Natural killer cell (primary cell): ENCODE measurements at regions not wholly inside any gene's neighbourhood (a gene's known extent, or its start where the extent isn't known, plus 50 kb on each side); places are given as distances from the start of the nearest gene placed in this dataset.

ENCODE experiments used
- ATAC-seq, 3 donors: fragments of 150-1000 bp in 2 of 3; fragments of 200-7000 bp in 1 of 3; cut with Tn5 transposase; 1 replicate in 1 of 3; 2 replicates in 2 of 3; pipeline ENCODE4 v1.10.0; 2021; ENCODE audit warnings: mild to moderate bottlenecking in 2 of 3, moderate library complexity in 2 of 3
- DNase-seq, 2 donors: peaks; one replicate each; pipeline versions ENCODE4 v3.0.0 to v3.0.0-alpha.2; 2013 to 2021; ENCODE audit warnings: mixed read lengths in 1 of 2
- H3K27ac ChIP-seq: one replicate; pipeline ENCODE4 v1.5.1; 2013; ENCODE audit warnings: mild to moderate bottlenecking, low read length
- H3K27me3 ChIP-seq: one replicate; pipeline ENCODE4 v1.6.1; 2013; ENCODE audit warnings: low read length; ENCODE audit not compliant: control insufficient read depth, insufficient read depth
- H3K36me3 ChIP-seq: one replicate; pipeline ENCODE4 v1.6.1; 2013; ENCODE audit warnings: low read length; ENCODE audit not compliant: control insufficient read depth, insufficient read depth
- H3K4me1 ChIP-seq: one replicate; pipeline ENCODE4 v1.6.1; 2013; ENCODE audit warnings: low read length; ENCODE audit not compliant: control insufficient read depth, insufficient read depth
- H3K4me3 ChIP-seq: one replicate; pipeline ENCODE4 v1.5.1; 2013; ENCODE audit warnings: low read length
- H3K9me3 ChIP-seq: one replicate; pipeline ENCODE4 v1.6.1; 2013; ENCODE audit warnings: low read length; ENCODE audit not compliant: control insufficient read depth, insufficient read depth
- H3K27ac Mint-ChIP-seq, 2 donors: one replicate each; pipeline ENCODE4 v1.8.0; 2022; ENCODE audit warnings: mild to moderate bottlenecking in 2 of 2, mixed read lengths in 2 of 2, moderate library complexity in 1 of 2
- H3K27me3 Mint-ChIP-seq, 2 donors: one replicate each; pipeline ENCODE4 v1.8.0; 2022; ENCODE audit warnings: low read depth in 2 of 2, mixed read lengths in 2 of 2
- H3K36me3 Mint-ChIP-seq: one replicate; pipeline ENCODE4 v1.8.0; 2022; ENCODE audit warnings: mixed read lengths
- H3K4me1 Mint-ChIP-seq, 2 donors: one replicate each; pipeline ENCODE4 v1.8.0; 2022; ENCODE audit warnings: mixed read lengths in 2 of 2
- H3K4me3 Mint-ChIP-seq: one replicate; pipeline ENCODE4 v1.8.0; 2022; ENCODE audit warnings: mild to moderate bottlenecking, moderate library complexity, mixed read lengths
- H3K9me3 Mint-ChIP-seq, 2 donors: one replicate each; pipeline ENCODE4 v1.8.0; 2022; ENCODE audit warnings: mixed read lengths in 2 of 2
- WGBS: methylation state at CpG from one replicate; pipeline ENCODE4 v1.1.7; 2013; ENCODE audit warnings: missing lambda C conversion rate; ENCODE audit not compliant: insufficient coverage; 5-methylcytosine and 5-hydroxymethylcytosine counted together
- intact Hi-C: fragments of 100-400 bp; cut with micrococcal nuclease; formaldehyde crosslinking; loops from one replicate; pipeline ENCODE4 v1.14.2; 2022
- TF ChIP-seq, protein P1 (sequence below): fragments of 200-600 bp; IDR thresholded peaks from one replicate; pipeline ENCODE4 v1.8.0; 2022; ENCODE audit warnings: antibody characterized with exemption

DNA sequence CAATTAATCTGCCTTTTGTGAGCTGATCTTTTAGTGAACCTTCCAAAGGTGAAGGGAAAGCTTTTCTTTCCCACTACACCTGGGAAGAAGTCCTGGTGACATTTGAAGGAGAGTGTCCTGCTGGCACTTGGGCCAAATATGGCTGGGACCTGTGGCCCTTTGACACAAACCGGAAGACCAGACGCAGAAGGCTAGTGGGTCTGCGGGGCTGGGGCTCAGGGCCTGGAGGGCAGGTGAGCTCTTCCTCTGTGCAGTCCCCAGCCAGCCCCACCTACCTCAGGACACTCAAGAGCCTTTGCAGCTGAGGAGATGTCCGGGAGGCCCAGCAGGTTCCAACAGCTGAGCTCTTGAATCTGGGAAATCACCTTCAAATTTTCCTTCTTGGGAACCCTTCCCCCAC, 138.0 kb upstream of the THY1 start:
- H3K27ac Mint-ChIP-seq, result no peak overlapping the region
- H3K4me1 Mint-ChIP-seq, result no peaks in the 10 kb centered on the region
- Histone ChIP-seq H3K36me3 (no peaks in the 10 kb centered on the region), H3K27ac (no peak overlapping the region), H3K27me3 (no peaks in the 10 kb centered on the region), H3K4me3 (no peak overlapping the region), H3K9me3 (no peaks in the 10 kb centered on the region), H3K4me1 (no peaks in the 10 kb centered on the region)
- H3K36me3 Mint-ChIP-seq, result no peaks in the 10 kb centered on the region
- TF ChIP-seq, protein P1, sequence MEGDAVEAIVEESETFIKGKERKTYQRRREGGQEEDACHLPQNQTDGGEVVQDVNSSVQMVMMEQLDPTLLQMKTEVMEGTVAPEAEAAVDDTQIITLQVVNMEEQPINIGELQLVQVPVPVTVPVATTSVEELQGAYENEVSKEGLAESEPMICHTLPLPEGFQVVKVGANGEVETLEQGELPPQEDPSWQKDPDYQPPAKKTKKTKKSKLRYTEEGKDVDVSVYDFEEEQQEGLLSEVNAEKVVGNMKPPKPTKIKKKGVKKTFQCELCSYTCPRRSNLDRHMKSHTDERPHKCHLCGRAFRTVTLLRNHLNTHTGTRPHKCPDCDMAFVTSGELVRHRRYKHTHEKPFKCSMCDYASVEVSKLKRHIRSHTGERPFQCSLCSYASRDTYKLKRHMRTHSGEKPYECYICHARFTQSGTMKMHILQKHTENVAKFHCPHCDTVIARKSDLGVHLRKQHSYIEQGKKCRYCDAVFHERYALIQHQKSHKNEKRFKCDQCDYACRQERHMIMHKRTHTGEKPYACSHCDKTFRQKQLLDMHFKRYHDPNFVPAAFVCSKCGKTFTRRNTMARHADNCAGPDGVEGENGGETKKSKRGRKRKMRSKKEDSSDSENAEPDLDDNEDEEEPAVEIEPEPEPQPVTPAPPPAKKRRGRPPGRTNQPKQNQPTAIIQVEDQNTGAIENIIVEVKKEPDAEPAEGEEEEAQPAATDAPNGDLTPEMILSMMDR, result no peak
- WGBS, result 93% methylated on average over 4 of the region's 4 CpGs
- no peak overlapping the region for H3K4me3 Mint-ChIP-seq
- peaks cover 8 to 36% of the 10 kb centered on the region in 2 donors for H3K27me3 Mint-ChIP-seq
- H3K9me3 Mint-ChIP-seq, result no peaks in the 10 kb centered on the region
- intact Hi-C loops, result no loop called here
- ATAC-seq, result no peak
- no peak for DNase-seq

DNA sequence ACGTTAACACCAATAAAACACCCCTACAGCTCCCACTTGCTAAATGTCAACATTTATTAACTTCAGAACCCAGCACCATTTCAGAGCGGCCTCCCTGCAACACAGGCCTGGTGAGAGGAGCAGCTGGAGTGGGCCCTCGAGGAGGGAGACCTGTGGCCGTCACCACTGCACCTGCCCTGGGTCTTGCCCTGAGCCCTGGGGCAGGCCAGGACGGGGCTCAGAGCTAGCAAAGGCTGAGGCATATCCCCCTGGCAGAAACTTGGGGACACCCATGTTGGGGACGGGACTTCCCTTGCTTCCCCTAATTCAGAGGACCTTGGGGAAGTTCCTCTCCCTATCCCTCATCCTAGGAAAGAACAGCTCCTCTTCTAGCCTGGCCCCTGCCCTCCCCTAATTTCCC, 137.3 kb upstream of the THY1 start:
- TF ChIP-seq, protein P1, result no peak
- intact Hi-C loops, result no loop called here
- DNase-seq (no peak), ATAC-seq (no peak)
- H3K4me3 Mint-ChIP-seq, result no peak overlapping the region
- peaks cover 8 to 36% of the 10 kb centered on the region in 2 donors for H3K27me3 Mint-ChIP-seq
- Histone ChIP-seq H3K4me3 (no peak overlapping the region), H3K36me3 (no peaks in the 10 kb centered on the region), H3K27me3 (no peaks in the 10 kb centered on the region), H3K27ac (no peak overlapping the region), H3K9me3 (no peaks in the 10 kb centered on the region), H3K4me1 (no peaks in the 10 kb centered on the region)
- no peaks in the 10 kb centered on the region for H3K9me3 Mint-ChIP-seq
- H3K36me3 Mint-ChIP-seq, result no peaks in the 10 kb centered on the region
- WGBS, result 83% methylated on average over 6 of the region's 6 CpGs
- no peaks in the 10 kb centered on the region for H3K4me1 Mint-ChIP-seq
- H3K27ac Mint-ChIP-seq, result no peak overlapping the region

DNA sequence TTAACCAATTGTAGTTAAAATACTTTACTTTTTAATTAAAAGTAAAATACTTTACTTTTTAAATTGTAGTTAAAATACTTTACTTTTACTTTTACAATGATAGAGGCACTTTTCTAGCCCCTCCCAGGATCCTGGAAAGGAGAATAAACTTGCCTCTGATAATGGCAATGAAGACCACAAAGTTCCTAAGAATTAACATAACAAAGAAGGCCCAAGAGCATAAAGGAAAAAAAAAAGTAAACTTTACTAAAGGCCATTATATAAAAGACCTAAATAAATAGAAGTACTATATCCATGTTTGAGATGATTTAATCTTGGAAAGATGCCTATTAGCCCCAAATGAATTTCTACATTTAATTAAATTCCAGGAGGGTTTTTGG, 129.1 kb upstream of the THY1 start:
- H3K4me3 Mint-ChIP-seq, result no peak overlapping the region
- no peaks in the 10 kb centered on the region for H3K9me3 Mint-ChIP-seq
- intact Hi-C loops, result no loop called here

More for the DNA sequence above, 129.1 kb upstream of the THY1 start:
- H3K9me3 ChIP-seq, result no peaks in the 10 kb centered on the region
- Mint-ChIP-seq H3K27me3 (peaks cover 0 to 4% of the 10 kb centered on the region in 2 donors), H3K36me3 (no peaks in the 10 kb centered on the region), H3K27ac (no peak overlapping the region), H3K4me1 (no peaks in the 10 kb centered on the region)
- no peak for DNase-seq
- no peaks in the 10 kb centered on the region for H3K36me3 ChIP-seq
- no peaks in the 10 kb centered on the region for H3K27me3 ChIP-seq
- H3K27ac ChIP-seq, result no peak overlapping the region
- no peak overlapping the region for H3K4me3 ChIP-seq
- TF ChIP-seq, protein P1, result no peak
- ATAC-seq, result no peak
- no peaks in the 10 kb centered on the region for H3K4me1 ChIP-seq
